Heart left ventricle (tissue), 16 donors: ENCODE measurements at regions not wholly inside any gene's neighbourhood (a gene's known extent, or its start where the extent isn't known, plus 50 kb on each side); places are given as distances from the start of the nearest gene placed in this dataset.

Source experiments
- ATAC-seq, 4 donors: fragments of 200-7000 bp; cut with Tn5 transposase; one replicate each; pipeline ENCODE4 v1.9.1; 2020 to 2022; ENCODE audit warnings: moderate library complexity in 4 of 4, mild to moderate bottlenecking in 3 of 4, moderate number of reproducible peaks in 1 of 4
- DNase-seq, 5 donors: peaks; one replicate each; pipeline ENCODE4 v3.0.0-alpha.2; 2020
- H3K27ac ChIP-seq, 12 donors: fragments of 200-600 bp; sonication (generic) in 4 of 12; one replicate each; pipeline versions ENCODE4 v1.5.0 to v1.8.0; 2016 to 2022; ENCODE audit warnings: mild to moderate bottlenecking in 2 of 12
- H3K27me3 ChIP-seq, 9 donors: fragments of 200-600 bp; sonication (generic) in 2 of 9; one replicate each; pipeline versions ENCODE4 v1.5.1 to v1.8.0; 2016 to 2022; ENCODE audit warnings: mild to moderate bottlenecking in 3 of 9
- H3K36me3 ChIP-seq, 9 donors: fragments of 200-600 bp; sonication (generic) in 2 of 9; one replicate each; pipeline versions ENCODE4 v1.5.0 to v1.8.0; 2018 to 2022; ENCODE audit warnings: mild to moderate bottlenecking in 2 of 9
- H3K4me1 ChIP-seq, 12 donors: fragments of 200-600 bp; sonication (generic) in 4 of 12; one replicate each; pipeline versions ENCODE4 v1.5.0 to v1.8.0; 2016 to 2022; ENCODE audit warnings: mild to moderate bottlenecking in 3 of 12
- H3K4me3 ChIP-seq, 12 donors: fragments of 200-600 bp; sonication (generic) in 4 of 12; one replicate each; pipeline versions ENCODE4 v1.5.0 to v1.8.0; 2017 to 2022; ENCODE audit warnings: mild to moderate bottlenecking in 9 of 12, moderate library complexity in 4 of 12
- H3K9me3 ChIP-seq, 12 donors: fragments of 200-600 bp; sonication (generic) in 4 of 12; one replicate each; pipeline versions ENCODE4 v1.5.0 to v1.8.0; 2016 to 2022; ENCODE audit warnings: mild to moderate bottlenecking in 1 of 12
- CTCF ChIP-seq, 12 donors: fragments of 200-600 bp; sonication (generic) in 4 of 12; IDR thresholded peaks; one replicate each; pipeline versions ENCODE4 v1.5.0 to v1.8.0; 2018 to 2022; ENCODE audit warnings: antibody characterized with exemption in 12 of 12, mild to moderate bottlenecking in 5 of 12
- POLR2A ChIP-seq, 2 donors: fragments of 450-650 bp; IDR thresholded peaks; one replicate each; pipeline ENCODE4 v1.6.1; 2017; ENCODE audit warnings: antibody characterized with exemption in 2 of 2, mild to moderate bottlenecking in 2 of 2, moderate library complexity in 2 of 2
- WGBS, 4 donors: extraction: QIAGEN DNeasy Blood & Tissue Kit in 2 of 4; methylation state at CpG; one replicate each; pipeline versions ENCODE4 v1.1.5 to v1.1.7; 2013 to 2018; 5-methylcytosine and 5-hydroxymethylcytosine counted together
- intact Hi-C, 10 donors: fragments of 100-400 bp; cut with DNase I; formaldehyde crosslinking; loops; one replicate each; pipeline versions ENCODE4 v1.11.1 to v1.14.2; 2022
- donor health status: ischemic (EF 13 %, LVEDD 7.1; RV severe dilation, severe dysfunction).
- donor health status: healthy with polysubstance abuse.
- donor health status: DM: no; HTN: yes; CAD: no.
- donor health status: DM: no; HTN: no; CAD: no.
- donor health status: ischemic (EF 25% LVEDD 6.9; RV normal size, moderate dysfunction).
- donor health status: ischemic (EF 25% LVEDD 5.7; RV mildly dilated, moderate dysfunction).
- donor health status: healthy.
- donor health status: DM: yes; HTN: yes; CAD: no.
- donor health status: ischemic (EF 35%, LVEDD 5.7; RV mildly dilated, moderate dysfunction).
- donor health status: nonischemic (EF 11% LVEDD 7.7; RV severe dilation, severe dysfunction).
- donor health status: DM: yes; HTN: yes; CAD: no.
- donor health status: PGD.
- donor health status: ischemic (EF 29% LVEDD 5.4; RV normal size, mild dysfunction).
- donor health status: nonischemic (EF 23%, LVEDD 6.1; RV moderate dilation, normal function).

- no peak for ATAC-seq
- H3K27me3 ChIP-seq = no peaks in the 10 kb centered on the region
- WGBS, 4 donors = 64 to 70% (median 67%) methylated on average over 1 of the region's 1 CpG
These were observed 1031.5 kb upstream of the CNTNAP5 start for GRCh38 chr2:122993592-122993991.

GRCh38 chr2:122999258-122999657, 1025.8 kb upstream of the CNTNAP5 start:
- Histone ChIP-seq H3K27ac (no peak overlapping the region), H3K4me3 (no peak overlapping the region), H3K4me1 (no peaks in the 10 kb centered on the region), H3K27me3 (no peaks in the 10 kb centered on the region), H3K9me3 (peaks cover 0 to 19% (median 2%) of the 10 kb centered on the region in 12 donors), H3K36me3 (no peaks in the 10 kb centered on the region)
- ATAC-seq = no peak
- TF ChIP-seq CTCF (IDR thresholded peaks at IDR 0.05) (no peak), POLR2A (IDR thresholded peaks at IDR 0.05) (no peak)
- intact Hi-C loops = no loop called here
- WGBS, 4 donors = 79 to 92% (median 87%) methylated on average over 3 of the region's 3 CpGs
- DNase-seq = no peak

More at GRCh38 chr2:122993592-122993991, 1031.5 kb upstream of the CNTNAP5 start:
- Histone ChIP-seq H3K9me3 (peaks cover 0 to 25% (median 10%) of the 10 kb centered on the region in 12 donors), H3K4me1 (no peaks in the 10 kb centered on the region), H3K27ac (no peak overlapping the region), H3K4me3 (no peak overlapping the region), H3K36me3 (no peaks in the 10 kb centered on the region)
- no peak for TF ChIP-seq POLR2A (IDR thresholded peaks at IDR 0.05)
- TF ChIP-seq CTCF (IDR thresholded peaks at IDR 0.05) = no peak
- DNase-seq = no peak
- intact Hi-C loops = no loop called here

GRCh38 chr2:122999821-123000220, 1025.3 kb upstream of the CNTNAP5 start:
- WGBS, 4 donors = 59 to 68% (median 63%) methylated on average over 9 of the region's 9 CpGs
- no peak for ATAC-seq
- H3K9me3 ChIP-seq = peaks cover 0 to 15% (median 0%) of the 10 kb centered on the region in 12 donors

GRCh38 chr2:123002660-123003248, 1022.3 kb upstream of the CNTNAP5 start:
- H3K4me3 ChIP-seq = no peak overlapping the region
- intact Hi-C loops = no loop called here
- no peaks in the 10 kb centered on the region for H3K27me3 ChIP-seq
- TF ChIP-seq CTCF (IDR thresholded peaks at IDR 0.05) (no peak), POLR2A (IDR thresholded peaks at IDR 0.05) (no peak)
- H3K4me1 ChIP-seq = no peaks in the 10 kb centered on the region
- DNase-seq = no peak
- ATAC-seq = no peak
- H3K36me3 ChIP-seq = no peaks in the 10 kb centered on the region
- H3K9me3 ChIP-seq = peaks cover 0 to 39% (median 12%) of the 10 kb centered on the region in 12 donors
- H3K27ac ChIP-seq = no peak overlapping the region
- 65 to 71% (median 68%) methylated on average over 3 of the region's 3 CpGs for WGBS, 4 donors

More at GRCh38 chr2:122999821-123000220, 1025.3 kb upstream of the CNTNAP5 start:
- Histone ChIP-seq H3K27ac (no peak overlapping the region), H3K4me1 (no peaks in the 10 kb centered on the region), H3K27me3 (no peaks in the 10 kb centered on the region), H3K4me3 (no peak overlapping the region), H3K36me3 (no peaks in the 10 kb centered on the region)
- DNase-seq = no peak
- TF ChIP-seq POLR2A (IDR thresholded peaks at IDR 0.05) = no peak
- TF ChIP-seq CTCF (IDR thresholded peaks at IDR 0.05) = no peak
- intact Hi-C loops = no loop called here
